Esophagus muscularis mucosa (tissue), 3 donors: ENCODE measurements at regions not wholly inside any gene's neighbourhood (a gene's known extent, or its start where the extent isn't known, plus 50 kb on each side); places are given as distances from the start of the nearest gene placed in this dataset.

Experiments
- CTCF ChIP-seq, 3 experiments: fragments of 200-600 bp in 2 of 3; fragments of 450-650 bp in 1 of 3; sonication (generic) in 2 of 3; IDR thresholded peaks; one replicate each; pipeline ENCODE4 v1.5.1; 2017 to 2019; ENCODE audit warnings: antibody characterized with exemption in 3 of 3, mild to moderate bottlenecking in 2 of 3, moderate library complexity in 1 of 3
- POLR2A ChIP-seq: fragments of 450-650 bp; IDR thresholded peaks from one replicate; pipeline ENCODE4 v1.6.1; 2017; ENCODE audit warnings: antibody characterized with exemption, moderate library complexity, mild to moderate bottlenecking, low read depth

DNA sequence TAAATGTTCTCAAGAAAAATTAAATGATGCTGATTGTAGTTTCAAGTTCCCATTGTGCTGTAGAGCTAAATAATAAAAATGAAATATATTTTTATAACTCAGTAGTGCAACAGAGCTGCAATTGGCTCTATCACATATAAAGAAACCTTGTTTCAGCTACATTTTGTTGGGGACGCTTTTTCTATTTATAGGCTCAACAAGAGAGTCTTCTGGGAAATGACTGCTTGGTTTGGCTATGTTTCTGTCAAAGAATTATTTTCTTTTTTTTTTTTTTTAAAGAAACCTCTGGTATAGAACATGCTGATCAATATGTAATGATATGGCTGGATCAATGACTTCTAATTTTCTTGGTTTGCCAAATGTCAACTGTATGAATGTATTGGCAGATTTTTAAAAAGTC lies 76.5 kb downstream of the OTOL1 start:
- TF ChIP-seq CTCF (IDR thresholded peaks at IDR 0.05), result no peak
- no peak for TF ChIP-seq POLR2A
